Lung microvascular endothelial cell (primary cell): ENCODE measurements at regions not wholly inside any gene's neighbourhood (a gene's known extent, or its start where the extent isn't known, plus 50 kb on each side); places are given as distances from the start of the nearest gene placed in this dataset.

Source experiments
- DNase-seq, 2 donors: peaks; one replicate each; pipeline versions ENCODE4 v3.0.0 to v3.0.0-alpha.2; 2010; ENCODE audit warnings: low read depth in 2 of 2

- DNase-seq = no peak
Measured at GRCh38 chr2:128436479-128437203, 118.0 kb upstream of the HS6ST1 start.

GRCh38 chr2:128437204-128437565, 118.5 kb upstream of the HS6ST1 start:
- DNase-seq = no peak

- no peak for DNase-seq
Measured at GRCh38 chr2:128438091-128438490, 119.4 kb upstream of the HS6ST1 start.

DNA sequence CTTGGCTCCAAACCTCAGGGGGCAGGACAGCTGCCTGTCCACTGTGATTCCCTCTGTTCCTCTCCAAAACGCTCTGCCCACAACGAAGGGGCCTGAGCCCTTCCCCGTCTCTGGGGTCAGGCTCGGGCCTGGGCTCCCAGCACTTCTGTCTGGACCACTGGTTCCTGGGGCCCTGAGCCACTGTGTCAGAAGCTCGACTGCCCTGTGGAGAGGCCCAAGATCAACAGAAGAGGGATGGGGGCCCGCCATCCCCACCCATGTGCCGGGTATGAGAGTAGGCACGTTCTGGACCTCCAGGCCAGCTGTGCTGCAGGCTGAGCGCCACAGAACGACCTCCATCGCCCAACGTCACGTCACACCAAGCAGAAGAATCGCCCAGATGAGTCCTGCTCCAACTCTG, 119.9 kb upstream of the HS6ST1 start:
- DNase-seq = no peak

GRCh38 chr2:128439031-128439790, 120.5 kb upstream of the HS6ST1 start:
- no peak for DNase-seq

GRCh38 chr2:128439791-128440665, 121.4 kb upstream of the HS6ST1 start:
- DNase-seq = no peak

GRCh38 chr2:128440666-128441340, 122.1 kb upstream of the HS6ST1 start:
- DNase-seq = no peak

- DNase-seq = no peak
Measured at GRCh38 chr2:128441341-128442052, 122.8 kb upstream of the HS6ST1 start.

- DNase-seq = no peak
Measured at GRCh38 chr2:128442053-128442751, 123.5 kb upstream of the HS6ST1 start.

DNA sequence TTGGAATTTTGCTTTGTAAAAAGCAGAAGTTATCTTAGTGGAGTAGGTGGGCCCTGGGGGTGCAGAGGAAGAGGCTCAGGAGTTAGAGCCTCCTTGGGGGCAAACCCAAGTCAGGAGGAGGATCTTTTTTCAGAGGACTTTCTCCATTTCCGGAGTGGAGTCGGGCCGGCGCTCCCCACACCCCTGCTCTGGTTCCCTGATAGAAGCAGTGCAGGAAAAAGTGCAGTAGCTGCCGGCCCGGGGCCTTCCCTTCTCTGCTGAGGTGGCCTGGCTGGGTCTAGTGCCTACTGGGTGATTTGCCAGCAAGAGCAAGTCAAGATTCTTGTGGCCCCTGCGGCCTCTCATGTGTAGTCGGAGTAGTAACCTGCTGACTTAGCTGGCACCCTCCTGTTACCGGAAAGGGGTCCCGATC, 124.2 kb upstream of the HS6ST1 start:
- DNase-seq = no peak

- DNase-seq = no peak
Measured at GRCh38 chr2:128444121-128444771, 125.6 kb upstream of the HS6ST1 start.

DNA sequence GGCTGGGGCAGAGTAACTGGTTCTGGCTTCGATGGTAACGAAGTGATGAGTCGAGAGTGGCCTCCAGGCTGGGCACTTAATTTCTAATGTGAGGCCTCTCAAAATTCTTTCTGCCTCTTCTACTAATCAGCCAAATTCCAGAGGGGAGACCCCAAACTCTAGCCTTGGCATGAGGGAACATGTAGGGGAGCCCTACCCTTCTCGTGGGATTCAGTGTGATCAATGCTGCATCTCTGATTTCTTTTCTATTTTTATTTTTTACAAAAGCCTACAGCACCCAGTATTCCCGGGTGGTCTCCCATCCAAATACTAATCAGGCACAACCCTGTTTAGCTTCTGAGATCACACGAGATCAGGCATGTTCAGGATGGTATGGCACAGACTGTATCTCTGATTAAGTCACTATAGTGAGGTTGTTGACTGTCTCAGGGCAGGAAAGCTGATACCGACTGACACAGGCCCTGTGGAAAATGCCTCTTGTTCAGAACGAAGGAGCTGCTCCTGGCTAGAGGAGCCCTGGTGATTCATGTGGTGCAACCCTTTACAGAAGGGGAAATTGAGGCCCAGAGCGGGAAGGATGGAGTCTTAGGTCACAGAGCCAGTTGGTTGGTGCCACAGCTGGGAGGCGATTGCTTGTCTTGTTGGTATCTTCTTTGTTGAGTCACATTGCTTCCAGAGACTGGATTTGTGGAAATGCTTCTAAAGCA, 126.3 kb upstream of the HS6ST1 start:
- DNase-seq = no peak

GRCh38 chr2:128445523-128445900, 126.8 kb upstream of the HS6ST1 start:
- DNase-seq = no peak

GRCh38 chr2:128446049-128446873, 127.6 kb upstream of the HS6ST1 start:
- DNase-seq = no peak

DNA sequence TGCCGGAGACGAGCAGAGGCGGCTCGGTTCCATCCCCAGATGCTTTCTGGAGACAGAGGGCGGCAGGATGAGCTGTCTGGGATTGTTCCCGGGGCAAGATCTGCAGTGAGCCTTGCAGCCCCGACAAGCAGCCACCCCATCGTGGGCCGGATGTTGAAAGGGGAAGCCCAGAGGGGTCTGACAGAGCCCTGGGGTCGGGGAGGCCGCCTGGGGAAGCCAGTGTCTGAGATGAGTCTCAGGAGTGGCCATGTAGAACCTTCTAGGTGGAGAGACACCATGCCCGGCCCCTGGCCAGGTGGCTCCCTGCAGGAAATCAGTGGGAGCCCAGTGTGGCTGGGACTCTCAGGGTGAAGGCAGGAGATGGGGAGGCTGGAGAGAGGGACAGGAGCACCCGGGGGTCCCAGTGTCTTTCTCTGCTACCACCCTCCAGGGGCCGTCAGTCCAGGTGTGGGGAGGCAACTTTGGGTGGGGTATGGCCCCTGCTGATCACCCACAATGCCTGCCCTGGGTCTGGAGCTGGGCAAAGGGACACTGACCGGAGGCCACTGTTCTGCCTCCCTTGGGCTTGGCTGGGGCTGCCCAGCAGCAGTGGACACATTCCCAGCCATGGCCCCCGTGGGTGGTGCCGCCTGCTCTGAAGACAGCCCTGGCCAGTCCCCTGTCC, 128.3 kb upstream of the HS6ST1 start:
- DNase-seq = no peak

DNA sequence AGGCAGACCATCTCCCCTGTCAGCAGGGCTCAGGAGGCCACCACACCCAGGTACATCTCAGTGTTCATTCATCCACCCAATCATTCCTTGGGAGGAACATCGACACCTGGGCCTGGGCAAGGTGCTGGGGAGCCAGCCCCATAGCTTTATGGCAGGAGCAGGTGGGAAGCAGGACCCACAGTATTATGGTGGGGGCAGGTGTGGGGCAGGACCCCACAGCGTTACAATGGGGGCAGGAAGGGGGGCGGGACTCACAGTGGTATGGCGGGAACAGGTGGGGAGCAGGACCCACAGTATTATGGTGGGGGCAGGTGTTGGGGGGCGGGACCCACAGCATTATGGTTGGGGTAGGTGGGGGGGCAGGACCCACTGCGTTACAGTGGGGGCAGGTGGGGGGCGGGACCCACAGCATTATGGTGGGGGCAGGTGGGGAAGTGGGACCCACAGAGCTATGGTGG, 128.9 kb upstream of the HS6ST1 start:
- no peak for DNase-seq

- no peak for DNase-seq
Measured at GRCh38 chr2:128448331-128449225, 129.9 kb upstream of the HS6ST1 start.
